PC-3 (cell line): ENCODE measurements at regions not wholly inside any gene's neighbourhood (a gene's known extent, or its start where the extent isn't known, plus 50 kb on each side); places are given as distances from the start of the nearest gene placed in this dataset.

Experiments used
- ATAC-seq: fragments of 200-7000 bp; cut with Tn5 transposase; 2 replicates; pipeline ENCODE4 v1.9.1; 2020; ENCODE audit warnings: mild to moderate bottlenecking, moderate library complexity
- BruUV-seq: library from RNA; stranded (reverse); fragments of 400-500 nt; replicated peaks from 2 replicates; lab custom pipeline; 2021; lab: Mats Ljungman, UMichigan
- CTCF ChIA-PET: fragments of 300-600 bp; sonication (Branson Sonifier 250); formaldehyde crosslinking; loops from one replicate; lab custom pipeline; 2022; ENCODE audit warnings: antibody characterized with exemption; lab: Charles Lee
- POLR2A ChIA-PET: fragments of 300-600 bp; sonication (Branson Sonifier 250); formaldehyde crosslinking; loops from one replicate; lab custom pipeline; 2022; ENCODE audit warnings: antibody characterized with exemption; ENCODE audit not compliant: unreplicated experiment; lab: Charles Lee
- DNase-seq: peaks from one replicate; pipeline ENCODE4 v3.0.0-alpha.2; 2015
- H2AFZ ChIP-seq: fragments of 300-600 bp; sonication (generic); 2 replicates; pipeline ENCODE4 v1.6.0; 2016; ENCODE audit warnings: antibody characterized with exemption, low read length
- H3F3A ChIP-seq: fragments of 300-600 bp; sonication (generic); one replicate; pipeline ENCODE4 v1.6.0; 2017; ENCODE audit warnings: antibody characterized with exemption, low read length, control low read depth, mild to moderate bottlenecking; ENCODE audit not compliant: unreplicated experiment
- H3K27ac ChIP-seq: fragments of 300-600 bp; sonication (generic); 2 replicates; pipeline ENCODE4 v1.5.1; 2016; ENCODE audit warnings: mild to moderate bottlenecking, low read length
- H3K27me3 ChIP-seq: fragments of 300-600 bp; sonication (generic); 2 replicates; pipeline ENCODE4 v1.6.1; 2016; ENCODE audit warnings: low read length, mixed read lengths
- H3K36me3 ChIP-seq: fragments of 300-600 bp; sonication (generic); 2 replicates; pipeline ENCODE4 v1.6.1; 2016; ENCODE audit warnings: low read depth, mixed run types, low read length, mixed read lengths
- H3K4me1 ChIP-seq: fragments of 300-600 bp; sonication (generic); 2 replicates; pipeline ENCODE4 v1.5.1; 2016; ENCODE audit warnings: low read length; ENCODE audit not compliant: insufficient read depth
- H3K4me2 ChIP-seq: fragments of 300-600 bp; sonication (generic); 2 replicates; pipeline ENCODE4 v1.6.0; 2016; ENCODE audit warnings: low read length
- H3K4me3 ChIP-seq: fragments of 300-600 bp; sonication (generic); 2 replicates; pipeline ENCODE4 v1.5.1; 2016; ENCODE audit warnings: mild to moderate bottlenecking, low read length, mixed read lengths
- H3K79me2 ChIP-seq: fragments of 300-600 bp; sonication (generic); 2 replicates; pipeline ENCODE4 v1.6.1; 2017; ENCODE audit warnings: low read length, mixed read lengths
- H3K9ac ChIP-seq: fragments of 300-600 bp; sonication (generic); 2 replicates; pipeline ENCODE4 v1.6.0; 2016; ENCODE audit warnings: mild to moderate bottlenecking, low read length
- H3K9me2 ChIP-seq: fragments of 300-600 bp; sonication (generic); replicated peaks from 2 replicates; pipeline ENCODE4 v1.6.1; 2016; ENCODE audit warnings: mixed run types, low read length, mixed read lengths
- H3K9me3 ChIP-seq: fragments of 300-600 bp; sonication (generic); 2 replicates; pipeline ENCODE4 v1.6.1; 2016; ENCODE audit warnings: low read length, mixed read lengths
- H4K20me1 ChIP-seq: fragments of 300-600 bp; sonication (generic); 2 replicates; pipeline ENCODE4 v1.6.1; 2016; ENCODE audit warnings: low read length, mixed read lengths
- EZH2 ChIP-seq: fragments of 300-600 bp; sonication (generic); IDR thresholded peaks from one replicate; pipeline ENCODE4 v1.6.1; 2017; ENCODE audit warnings: antibody characterized with exemption, mild to moderate bottlenecking, low read length; ENCODE audit not compliant: unreplicated experiment
- EZH2phosphoT487 ChIP-seq: fragments of 300-600 bp; sonication (generic); IDR thresholded peaks from 2 replicates; pipeline ENCODE4 v1.6.1; 2018; ENCODE audit warnings: mild to moderate bottlenecking, antibody characterized with exemption, low read length, borderline replicate concordance
- intact Hi-C: fragments of 100-400 bp; cut with micrococcal nuclease; formaldehyde crosslinking; loops from 2 replicates; pipeline ENCODE4 v1.9.0; 2023
- TF ChIP-seq, protein P1 (sequence below): fragments of 300-600 bp; sonication (generic); conservative IDR thresholded peaks from 2 replicates; pipeline ENCODE4 v1.5.1; 2017; ENCODE audit warnings: antibody characterized with exemption, low read depth, mild to moderate bottlenecking, low read length

DNA sequence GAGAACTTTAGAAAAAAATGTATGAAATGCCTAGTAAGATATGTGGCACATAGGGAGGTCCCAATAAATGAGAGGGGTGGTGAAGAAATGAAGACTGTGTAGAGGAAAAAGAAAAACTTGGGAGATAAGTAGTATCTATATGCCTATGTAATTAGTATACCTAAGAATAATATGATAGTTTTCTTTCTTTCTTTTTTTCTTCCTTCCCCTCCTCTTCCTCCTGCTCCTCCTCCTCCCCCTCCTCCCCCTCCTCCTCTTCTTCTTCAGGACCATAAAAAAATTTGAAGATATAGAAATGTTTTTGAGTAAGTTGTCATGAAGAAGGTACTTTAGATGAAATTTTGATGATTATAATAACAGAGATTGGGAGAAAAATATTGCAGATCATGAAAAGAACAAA, 857.4 kb downstream of the MAT2B start:
- Histone ChIP-seq H2AFZ (no peak overlapping the region), H3K4me3 (no peak overlapping the region), H3K9me3 (0 out of 2 replicates have a peak, but pooled peaks cover 4% of the 10 kb centered on the region), H3K79me2 (no peaks in the 10 kb centered on the region), H3K4me1 (no peaks in the 10 kb centered on the region), H3K9me2 (no peaks in the 10 kb centered on the region), H3K4me2 (no peak overlapping the region), H4K20me1 (no peaks in the 10 kb centered on the region), H3K36me3 (no peaks in the 10 kb centered on the region), H3K27ac (no peak overlapping the region), H3F3A (no peaks in the 10 kb centered on the region), H3K9ac (no peak overlapping the region), H3K27me3 (no peaks in the 10 kb centered on the region)
- no peak for DNase-seq
- no peak for ATAC-seq
- POLR2A ChIA-PET, result no interaction called here
- intact Hi-C loops, result no loop called here
- TF ChIP-seq EZH2, result no peak
- TF ChIP-seq, protein P1, sequence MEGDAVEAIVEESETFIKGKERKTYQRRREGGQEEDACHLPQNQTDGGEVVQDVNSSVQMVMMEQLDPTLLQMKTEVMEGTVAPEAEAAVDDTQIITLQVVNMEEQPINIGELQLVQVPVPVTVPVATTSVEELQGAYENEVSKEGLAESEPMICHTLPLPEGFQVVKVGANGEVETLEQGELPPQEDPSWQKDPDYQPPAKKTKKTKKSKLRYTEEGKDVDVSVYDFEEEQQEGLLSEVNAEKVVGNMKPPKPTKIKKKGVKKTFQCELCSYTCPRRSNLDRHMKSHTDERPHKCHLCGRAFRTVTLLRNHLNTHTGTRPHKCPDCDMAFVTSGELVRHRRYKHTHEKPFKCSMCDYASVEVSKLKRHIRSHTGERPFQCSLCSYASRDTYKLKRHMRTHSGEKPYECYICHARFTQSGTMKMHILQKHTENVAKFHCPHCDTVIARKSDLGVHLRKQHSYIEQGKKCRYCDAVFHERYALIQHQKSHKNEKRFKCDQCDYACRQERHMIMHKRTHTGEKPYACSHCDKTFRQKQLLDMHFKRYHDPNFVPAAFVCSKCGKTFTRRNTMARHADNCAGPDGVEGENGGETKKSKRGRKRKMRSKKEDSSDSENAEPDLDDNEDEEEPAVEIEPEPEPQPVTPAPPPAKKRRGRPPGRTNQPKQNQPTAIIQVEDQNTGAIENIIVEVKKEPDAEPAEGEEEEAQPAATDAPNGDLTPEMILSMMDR, result no peak
- BruUV-seq, result no TSS peak
- CTCF ChIA-PET, result no interaction called here

DNA sequence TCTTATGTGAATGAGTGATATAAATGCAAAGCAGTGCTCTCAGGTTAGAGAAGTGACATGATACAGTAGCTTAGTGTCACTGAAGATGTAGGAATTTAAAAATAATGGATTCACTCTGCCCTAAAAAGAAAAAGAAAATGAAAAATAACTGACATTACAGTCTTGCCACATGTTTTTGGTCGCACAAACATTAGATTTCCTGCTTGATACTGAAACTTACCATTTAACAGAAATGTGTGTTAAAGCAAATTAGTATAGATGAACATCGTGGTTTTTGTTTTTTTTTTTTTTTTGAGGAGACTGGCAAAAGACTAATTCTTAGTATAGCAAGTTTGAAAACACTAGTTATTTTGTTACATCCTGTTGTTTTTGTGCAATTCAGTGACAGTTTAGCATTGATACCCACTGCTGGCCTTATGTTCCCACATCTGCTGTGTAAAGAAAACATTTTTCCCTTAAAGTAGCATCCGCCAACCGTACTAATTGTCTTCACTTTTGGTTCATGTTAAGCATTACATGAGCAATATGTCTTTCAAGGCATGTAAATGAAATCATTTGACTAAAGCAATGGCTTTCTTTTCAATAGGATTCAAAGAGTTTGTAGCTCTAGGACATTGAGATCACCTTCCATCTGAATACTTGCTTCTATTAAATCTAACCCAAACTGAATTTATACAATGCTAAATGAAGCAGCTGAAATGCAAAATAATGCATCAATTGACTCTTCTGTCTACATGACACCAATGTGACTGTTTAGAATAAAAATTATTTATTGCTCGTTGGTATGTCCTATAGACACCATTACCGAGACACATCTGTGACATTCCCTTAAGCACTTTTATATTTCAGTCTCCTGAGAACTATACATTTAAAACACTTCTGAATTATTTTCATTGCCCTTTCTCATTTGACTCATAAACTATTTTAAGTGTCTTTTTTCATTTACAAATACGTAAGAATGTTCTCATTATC, 859.1 kb downstream of the MAT2B start:
- Histone ChIP-seq H3K27ac (no peak overlapping the region), H3K4me3 (no peak overlapping the region), H3K9me3 (0 out of 2 replicates have a peak, but pooled peaks cover 4% of the 10 kb centered on the region), H3K4me2 (no peak overlapping the region), H4K20me1 (no peaks in the 10 kb centered on the region), H3K79me2 (no peaks in the 10 kb centered on the region), H3K9me2 (no peaks in the 10 kb centered on the region), H3K36me3 (no peaks in the 10 kb centered on the region), H3F3A (no peaks in the 10 kb centered on the region), H3K4me1 (no peaks in the 10 kb centered on the region), H2AFZ (no peak overlapping the region), H3K27me3 (no peaks in the 10 kb centered on the region), H3K9ac (no peak overlapping the region)
- POLR2A ChIA-PET, result no interaction called here
- no peak for ATAC-seq
- TF ChIP-seq, protein P1, result no peak
- TF ChIP-seq EZH2phosphoT487 (no peak), EZH2 (no peak)
- DNase-seq, result no peak
- intact Hi-C loops, result no loop called here
- CTCF ChIA-PET, result no interaction called here
- no TSS peak for BruUV-seq

DNA sequence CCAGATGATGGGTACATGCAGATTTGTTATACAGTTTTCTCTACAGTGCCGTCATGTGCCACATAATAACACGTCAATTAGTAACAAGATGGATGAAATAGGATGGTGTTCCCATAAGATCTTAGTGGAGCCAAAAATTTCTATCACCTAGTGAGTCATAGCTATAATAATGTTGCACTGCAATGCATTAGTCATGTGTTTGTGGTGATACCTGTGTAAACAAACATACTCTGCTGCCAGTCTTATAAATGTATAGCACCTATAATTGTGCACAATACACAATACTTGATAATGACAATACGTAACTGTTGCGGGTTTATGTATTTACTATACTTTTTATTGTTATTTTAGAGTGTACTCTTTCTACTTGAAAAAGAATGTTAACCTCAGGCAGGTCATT, 865.4 kb downstream of the MAT2B start:
- ChIA-PET CTCF (no interaction called here), POLR2A (no interaction called here)
- no peak overlapping the region for H3K9ac ChIP-seq
- H3K4me3 ChIP-seq, result no peak overlapping the region
- H3K4me1 ChIP-seq, result no peaks in the 10 kb centered on the region
- DNase-seq (peak; percentile 63), ATAC-seq (peak; percentile 82)
- H3K27me3 ChIP-seq, result no peaks in the 10 kb centered on the region
- H3K9me2 ChIP-seq, result no peaks in the 10 kb centered on the region
- H3K36me3 ChIP-seq, result no peaks in the 10 kb centered on the region
- H4K20me1 ChIP-seq, result no peaks in the 10 kb centered on the region
- no TSS peak for BruUV-seq
- no peak overlapping the region for H3K4me2 ChIP-seq
- no peak overlapping the region for H2AFZ ChIP-seq
- TF ChIP-seq EZH2phosphoT487 (no peak), EZH2 (no peak)
- TF ChIP-seq, protein P1, result no peak
- H3K9me3 ChIP-seq, result no peaks in the 10 kb centered on the region
- intact Hi-C loops, result loop anchor here (10.0 kb wide), 1 partner anchor 176 kb away; no protein-coding TSS in a partner anchor
- H3F3A ChIP-seq, result no peaks in the 10 kb centered on the region
- H3K79me2 ChIP-seq, result no peaks in the 10 kb centered on the region
- H3K27ac ChIP-seq, result no peak overlapping the region
